BE2C (cell line): ENCODE measurements at regions not wholly inside any gene's neighbourhood (a gene's known extent, or its start where the extent isn't known, plus 50 kb on each side); places are given as distances from the start of the nearest gene placed in this dataset.

Source experiments
- DNase-seq: peaks from one replicate; pipeline ENCODE4 v3.0.0-alpha.2; 2020
- H3K27me3 ChIP-seq: fragments of 250-450 bp; sonication (Bioruptor Pico); 2 replicates; pipeline ENCODE4 v1.5.1; 2020; ENCODE audit warnings: mild to moderate bottlenecking
- H3K36me3 ChIP-seq: fragments of 250-450 bp; sonication (Bioruptor Pico); 2 replicates; pipeline ENCODE4 v1.5.1; 2020; ENCODE audit warnings: mild to moderate bottlenecking
- H3K4me1 ChIP-seq: fragments of 250-450 bp; sonication (Bioruptor Pico); 2 replicates; pipeline ENCODE4 v1.5.1; 2020
- H3K4me3 ChIP-seq: 2 replicates; pipeline ENCODE4 v1.5.1; 2011; ENCODE audit warnings: low read depth, low read length
- H3K9me3 ChIP-seq: fragments of 250-450 bp; sonication (Bioruptor Pico); 2 replicates; pipeline ENCODE4 v1.5.1; 2020
- CTCF ChIP-seq: IDR thresholded peaks from 2 replicates; pipeline ENCODE4 v1.5.1; 2012; ENCODE audit warnings: mild to moderate bottlenecking, low read depth, low read length

GRCh38 chr1:4019147-4019521 lies 119.1 kb upstream of the C1orf174 start:
- no peak for DNase-seq
- Histone ChIP-seq H3K4me1 (no peaks in the 10 kb centered on the region), H3K27me3 (no peaks in the 10 kb centered on the region), H3K4me3 (no peak overlapping the region), H3K9me3 (no peaks in the 10 kb centered on the region), H3K36me3 (no peaks in the 10 kb centered on the region)
- no peak for TF ChIP-seq CTCF

GRCh38 chr1:4019606-4020331 lies 119.7 kb upstream of the C1orf174 start:
- no peak for TF ChIP-seq CTCF
- DNase-seq, result no peak
- no peaks in the 10 kb centered on the region for H3K27me3 ChIP-seq
- H3K4me3 ChIP-seq, result no peak overlapping the region
- no peaks in the 10 kb centered on the region for H3K4me1 ChIP-seq
- no peaks in the 10 kb centered on the region for H3K36me3 ChIP-seq
- H3K9me3 ChIP-seq, result no peaks in the 10 kb centered on the region

GRCh38 chr1:4020449-4020848 lies 120.4 kb upstream of the C1orf174 start:
- no peak for TF ChIP-seq CTCF
- Histone ChIP-seq H3K9me3 (no peaks in the 10 kb centered on the region), H3K4me1 (no peaks in the 10 kb centered on the region), H3K27me3 (no peaks in the 10 kb centered on the region), H3K4me3 (no peak overlapping the region), H3K36me3 (no peaks in the 10 kb centered on the region)
- no peak for DNase-seq

GRCh38 chr1:4021136-4021973 lies 121.3 kb upstream of the C1orf174 start:
- H3K27me3 ChIP-seq, result no peaks in the 10 kb centered on the region
- DNase-seq, result no peak

GRCh38 chr1:4021974-4022268 lies 121.8 kb upstream of the C1orf174 start:
- Histone ChIP-seq H3K36me3 (no peaks in the 10 kb centered on the region), H3K4me1 (no peaks in the 10 kb centered on the region), H3K9me3 (no peaks in the 10 kb centered on the region), H3K4me3 (no peak overlapping the region), H3K27me3 (no peaks in the 10 kb centered on the region)
- TF ChIP-seq CTCF, result no peak
- no peak for DNase-seq

More at GRCh38 chr1:4021136-4021973, 121.3 kb upstream of the C1orf174 start:
- no peaks in the 10 kb centered on the region for H3K9me3 ChIP-seq
- H3K4me1 ChIP-seq, result no peaks in the 10 kb centered on the region
- no peak for TF ChIP-seq CTCF
- H3K36me3 ChIP-seq, result no peaks in the 10 kb centered on the region
- H3K4me3 ChIP-seq, result no peak overlapping the region

GRCh38 chr1:4022715-4023114 lies 122.6 kb upstream of the C1orf174 start:
- Histone ChIP-seq H3K9me3 (no peaks in the 10 kb centered on the region), H3K4me1 (no peaks in the 10 kb centered on the region), H3K4me3 (no peak overlapping the region), H3K27me3 (no peaks in the 10 kb centered on the region), H3K36me3 (no peaks in the 10 kb centered on the region)
- no peak for TF ChIP-seq CTCF
- DNase-seq, result no peak
